ENCODE measurements at regions not wholly inside any gene's neighbourhood (a gene's known extent, or its start where the extent isn't known, plus 50 kb on each side); places are given as distances from the start of the nearest gene placed in this dataset.
A peak's percentile ranks its signal among the peaks of the same experiment; 100 is the strongest.

GRCh38 chr2:217051416-217051815, 191.6 kb upstream of the TNP1 start:
- no peak for TF ChIP-seq CTCF (IDR thresholded peaks at IDR 0.05)
- DNase-seq (ENCODE audit: low spot score): no peak
- H3K27ac ChIP-seq: no peak overlapping the region
- no peak overlapping the region for H3K4me3 ChIP-seq

- no peak overlapping the region for H3K27ac ChIP-seq
- H3K4me3 ChIP-seq: no peak overlapping the region
- DNase-seq (ENCODE audit: low spot score): no peak
- TF ChIP-seq CTCF (IDR thresholded peaks at IDR 0.05): no peak
Observed at GRCh38 chr2:217049956-217050355, 190.1 kb upstream of the TNP1 start.

- Histone ChIP-seq H3K27ac (no peak overlapping the region), H3K4me3 (no peak overlapping the region)
- no peak for TF ChIP-seq CTCF (IDR thresholded peaks at IDR 0.05)
- DNase-seq (ENCODE audit: low spot score): no peak
Observed at GRCh38 chr2:217049422-217049821, 189.6 kb upstream of the TNP1 start.

- no peak for DNase-seq (ENCODE audit: low spot score)
- no peak for TF ChIP-seq CTCF (IDR thresholded peaks at IDR 0.05)
- Histone ChIP-seq H3K4me3 (no peak overlapping the region), H3K27ac (no peak overlapping the region)
Observed at GRCh38 chr2:217048730-217049129, 188.9 kb upstream of the TNP1 start.

GRCh38 chr2:217047631-217048030, 187.8 kb upstream of the TNP1 start:
- TF ChIP-seq CTCF (IDR thresholded peaks at IDR 0.05): no peak
- Histone ChIP-seq H3K4me3 (no peak overlapping the region), H3K27ac (no peak overlapping the region)
- peak; percentile 29 for DNase-seq (ENCODE audit: low spot score)

GRCh38 chr2:217047209-217047608, 187.3 kb upstream of the TNP1 start:
- no peak overlapping the region for H3K27ac ChIP-seq
- DNase-seq (ENCODE audit: low spot score): no peak
- no peak overlapping the region for H3K4me3 ChIP-seq
- no peak for TF ChIP-seq CTCF (IDR thresholded peaks at IDR 0.05)

- Histone ChIP-seq H3K4me3 (no peak overlapping the region), H3K27ac (peak overlapping the region in 1 of 2 donors; percentile 24)
- TF ChIP-seq CTCF (IDR thresholded peaks at IDR 0.05): no peak
- peak; percentile 16 for DNase-seq (ENCODE audit: low spot score)
Observed at GRCh38 chr2:217045700-217046475, 186.0 kb upstream of the TNP1 start.

All from coronary artery (tissue), 2 donors.